Neural cell (in vitro differentiated cells): ENCODE measurements at regions not wholly inside any gene's neighbourhood (a gene's known extent, or its start where the extent isn't known, plus 50 kb on each side); places are given as distances from the start of the nearest gene placed in this dataset.
"Not testable (repeated sequence)": the region's sequence is repeated elsewhere in the genome, so short reads cannot be mapped to it uniquely, and the experiment has no call there.

Experiments
- H2AFZ ChIP-seq: fragments of 200-600, 300-800 bp; sonication (generic), shearing (Covaris generic); 2 replicates; pipeline ENCODE4 v1.6.0; 2014; ENCODE audit warnings: low read depth, mild to moderate bottlenecking, antibody characterized with exemption, low read length, moderate library complexity
- H3F3A ChIP-seq: fragments of 200-600 bp; shearing (Covaris generic); 2 replicates; pipeline ENCODE4 v1.6.1; 2016; ENCODE audit warnings: mild to moderate bottlenecking, moderate library complexity, mixed read lengths, antibody characterized with exemption, low read length; ENCODE audit not compliant: insufficient read depth, poor library complexity, severe bottlenecking
- H3K27ac ChIP-seq: fragments of 200-600, 300-800 bp; sonication (generic), shearing (Covaris generic); 2 replicates; pipeline ENCODE4 v1.5.1; 2014; ENCODE audit warnings: mild to moderate bottlenecking, low read length, moderate library complexity
- H3K27me3 ChIP-seq: fragments of 300-800, 200-600 bp; sonication (generic), shearing (Covaris generic); 2 replicates; pipeline ENCODE4 v1.6.0; 2014; ENCODE audit warnings: mild to moderate bottlenecking, low read depth, low read length, moderate library complexity; ENCODE audit not compliant: insufficient read depth
- H3K36me3 ChIP-seq: fragments of 300-800, 200-600 bp; sonication (generic), shearing (Covaris generic); 2 replicates; pipeline ENCODE4 v1.5.1; 2014; ENCODE audit warnings: mild to moderate bottlenecking, antibody characterized with exemption, low read length, moderate library complexity; ENCODE audit not compliant: insufficient read depth
- H3K4me2 ChIP-seq: fragments of 300-800, 200-600 bp; sonication (generic), shearing (Covaris generic); 2 replicates; pipeline ENCODE4 v1.6.0; 2014; ENCODE audit warnings: mild to moderate bottlenecking, low read length
- H3K4me3 ChIP-seq: fragments of 300-800, 200-600 bp; sonication (generic), shearing (Covaris generic); 2 replicates; pipeline ENCODE4 v1.5.1; 2014; ENCODE audit warnings: mild to moderate bottlenecking, low read length, moderate library complexity
- H3K79me2 ChIP-seq: fragments of 200-600 bp; shearing (Covaris generic); replicated peaks from 2 replicates; pipeline ENCODE4 v1.6.0; 2014; ENCODE audit warnings: mild to moderate bottlenecking, low read length, moderate library complexity; ENCODE audit not compliant: insufficient read depth
- H3K9ac ChIP-seq: fragments of 300-800, 200-600 bp; sonication (generic), shearing (Covaris generic); 2 replicates; pipeline ENCODE4 v1.6.1; 2016; ENCODE audit warnings: mild to moderate bottlenecking, low read length, mixed read lengths
- H3K9me2 ChIP-seq: fragments of 200-600 bp; shearing (Covaris generic); 2 replicates; pipeline ENCODE4 v1.6.1; 2016; ENCODE audit warnings: mild to moderate bottlenecking, low read length, mixed read lengths; ENCODE audit not compliant: insufficient read depth
- H3K9me3 ChIP-seq: fragments of 200-600, 300-800 bp; sonication (generic), shearing (Covaris generic); 2 replicates; pipeline ENCODE4 v1.6.1; 2016; ENCODE audit warnings: mild to moderate bottlenecking, mixed run types, low read length, moderate library complexity, mixed read lengths
- H4K20me1 ChIP-seq: fragments of 200-600 bp; shearing (Covaris generic); 2 replicates; pipeline ENCODE4 v1.6.1; 2016; ENCODE audit warnings: mild to moderate bottlenecking, mixed run types; ENCODE audit not compliant: insufficient read depth
- EP300 ChIP-seq: fragments of 450-650 bp; conservative IDR thresholded peaks from 2 replicates; pipeline ENCODE4 v1.6.1; 2014; ENCODE audit warnings: antibody characterized with exemption, mild to moderate bottlenecking, moderate library complexity; ENCODE audit not compliant: poor library complexity, severe bottlenecking
- EZH2 ChIP-seq: fragments of 200-600, 300-800 bp; shearing (Covaris generic), sonication (generic); IDR thresholded peaks from 2 replicates; pipeline ENCODE4 v1.6.1; 2014; ENCODE audit warnings: antibody characterized with exemption, low read length, borderline replicate concordance, mild to moderate bottlenecking; ENCODE audit not compliant: insufficient read depth, poor library complexity, severe bottlenecking
- MXI1 ChIP-seq: fragments of 450-650 bp; conservative IDR thresholded peaks from 2 replicates; pipeline ENCODE4 v1.6.1; 2014; ENCODE audit warnings: antibody characterized with exemption, mild to moderate bottlenecking; ENCODE audit not compliant: poor library complexity, severe bottlenecking
- POLR2AphosphoS5 ChIP-seq: IDR thresholded peaks from 2 replicates; pipeline ENCODE4 v1.6.1; 2012
- RAD21 ChIP-seq: fragments of 450-650 bp; conservative IDR thresholded peaks from 2 replicates; pipeline ENCODE4 v1.6.1; 2014; ENCODE audit warnings: antibody characterized with exemption, mild to moderate bottlenecking, moderate library complexity
- REST ChIP-seq: IDR thresholded peaks from 2 replicates; pipeline ENCODE4 v1.6.1; 2012; ENCODE audit warnings: borderline replicate concordance
- SMC3 ChIP-seq: fragments of 450-650 bp; conservative IDR thresholded peaks from 2 replicates; pipeline ENCODE4 v1.6.1; 2014; ENCODE audit warnings: antibody characterized with exemption, mild to moderate bottlenecking, moderate library complexity; ENCODE audit not compliant: poor library complexity
- TAF1 ChIP-seq: IDR thresholded peaks from 2 replicates; pipeline ENCODE4 v1.6.1; 2012; ENCODE audit warnings: low read depth
- TF ChIP-seq, protein P1 (sequence below): fragments of 450-650 bp; IDR thresholded peaks from 2 replicates; pipeline ENCODE4 v1.5.1; 2014; ENCODE audit warnings: antibody characterized with exemption, mild to moderate bottlenecking, moderate library complexity; ENCODE audit not compliant: poor library complexity, severe bottlenecking

GRCh38 chr13:84777316-84777715 lies 895.0 kb upstream of the SLITRK1 start:
- H3K4me2 ChIP-seq: no peak overlapping the region
- no peak for TF ChIP-seq TAF1
- no peak for TF ChIP-seq POLR2AphosphoS5
- no peaks in the 10 kb centered on the region for H3K9me3 ChIP-seq
- no peaks in the 10 kb centered on the region for H3K79me2 ChIP-seq
- H2AFZ ChIP-seq: no peak overlapping the region
- no peaks in the 10 kb centered on the region for H3K36me3 ChIP-seq
- H3K27ac ChIP-seq: no peak overlapping the region
- H3F3A ChIP-seq: no peaks in the 10 kb centered on the region
- H4K20me1 ChIP-seq: no peaks in the 10 kb centered on the region
- H3K9me2 ChIP-seq: no peaks in the 10 kb centered on the region
- H3K4me3 ChIP-seq: no peak overlapping the region
- no peaks in the 10 kb centered on the region for H3K27me3 ChIP-seq
- no peak overlapping the region for H3K9ac ChIP-seq

- Histone ChIP-seq H3K4me3 (no peak overlapping the region), H3K27ac (no peak overlapping the region), H4K20me1 (no peaks in the 10 kb centered on the region), H3K36me3 (no peaks in the 10 kb centered on the region), H3F3A (no peaks in the 10 kb centered on the region), H3K79me2 (no peaks in the 10 kb centered on the region), H3K4me2 (no peak overlapping the region), H3K9ac (no peak overlapping the region), H3K27me3 (no peaks in the 10 kb centered on the region), H2AFZ (no peak overlapping the region), H3K9me3 (no peaks in the 10 kb centered on the region), H3K9me2 (no peaks in the 10 kb centered on the region)
- TF ChIP-seq, protein P1, sequence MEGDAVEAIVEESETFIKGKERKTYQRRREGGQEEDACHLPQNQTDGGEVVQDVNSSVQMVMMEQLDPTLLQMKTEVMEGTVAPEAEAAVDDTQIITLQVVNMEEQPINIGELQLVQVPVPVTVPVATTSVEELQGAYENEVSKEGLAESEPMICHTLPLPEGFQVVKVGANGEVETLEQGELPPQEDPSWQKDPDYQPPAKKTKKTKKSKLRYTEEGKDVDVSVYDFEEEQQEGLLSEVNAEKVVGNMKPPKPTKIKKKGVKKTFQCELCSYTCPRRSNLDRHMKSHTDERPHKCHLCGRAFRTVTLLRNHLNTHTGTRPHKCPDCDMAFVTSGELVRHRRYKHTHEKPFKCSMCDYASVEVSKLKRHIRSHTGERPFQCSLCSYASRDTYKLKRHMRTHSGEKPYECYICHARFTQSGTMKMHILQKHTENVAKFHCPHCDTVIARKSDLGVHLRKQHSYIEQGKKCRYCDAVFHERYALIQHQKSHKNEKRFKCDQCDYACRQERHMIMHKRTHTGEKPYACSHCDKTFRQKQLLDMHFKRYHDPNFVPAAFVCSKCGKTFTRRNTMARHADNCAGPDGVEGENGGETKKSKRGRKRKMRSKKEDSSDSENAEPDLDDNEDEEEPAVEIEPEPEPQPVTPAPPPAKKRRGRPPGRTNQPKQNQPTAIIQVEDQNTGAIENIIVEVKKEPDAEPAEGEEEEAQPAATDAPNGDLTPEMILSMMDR: no peak
- TF ChIP-seq POLR2AphosphoS5: no peak
- TF ChIP-seq EP300: no peak
- no peak for TF ChIP-seq MXI1
- no peak for TF ChIP-seq REST
- TF ChIP-seq SMC3: no peak
- no peak for TF ChIP-seq TAF1
- TF ChIP-seq RAD21: no peak
- no peak for TF ChIP-seq EZH2
Observed at GRCh38 chr13:84776593-84776992, 894.3 kb upstream of the SLITRK1 start.

DNA sequence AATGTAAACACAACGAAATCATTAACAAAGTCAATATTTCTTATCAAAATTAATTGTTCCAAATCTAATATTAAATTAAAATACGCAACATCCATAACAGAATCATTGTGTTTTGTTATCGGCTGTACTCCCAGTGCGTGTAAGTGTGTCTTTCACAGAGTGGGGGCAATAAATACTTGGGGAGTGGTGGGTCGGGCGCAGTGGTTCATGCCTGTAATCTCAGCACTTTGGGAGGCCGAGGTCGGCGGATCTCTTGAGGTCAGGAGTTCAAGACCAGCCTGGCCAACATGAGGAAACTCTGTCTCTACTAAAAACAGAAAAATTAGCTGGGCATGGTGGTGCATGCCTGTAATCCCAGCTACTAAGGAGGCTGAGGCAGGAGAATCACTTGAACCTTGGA lies 893.6 kb upstream of the SLITRK1 start:
- not testable (repeated sequence) for H3K27ac ChIP-seq, H3K27me3 ChIP-seq, H3K36me3 ChIP-seq

More for the DNA sequence above, 893.6 kb upstream of the SLITRK1 start:
- H3K4me3 ChIP-seq, H3K9ac ChIP-seq, H4K20me1 ChIP-seq, H3K79me2 ChIP-seq, H3K9me2 ChIP-seq, H3K9me3 ChIP-seq, H3K4me2 ChIP-seq, H2AFZ ChIP-seq, H3F3A ChIP-seq: not testable (repeated sequence)
